ENCODE measurements at regions not wholly inside any gene's neighbourhood (a gene's known extent, or its start where the extent isn't known, plus 50 kb on each side); places are given as distances from the start of the nearest gene placed in this dataset.

GRCh38 chr9:134983506-134984371 lies 66.0 kb upstream of the FCN1 start:
- TF ChIP-seq EP300 (IDR thresholded peaks at IDR 0.05) (no peak), CTCF (IDR thresholded peaks at IDR 0.05) (no peak), POLR2A (IDR thresholded peaks at IDR 0.05) (no peak)
